ENCODE measurements at regions not wholly inside any gene's neighbourhood (a gene's known extent, or its start where the extent isn't known, plus 50 kb on each side); places are given as distances from the start of the nearest gene placed in this dataset.

DNA sequence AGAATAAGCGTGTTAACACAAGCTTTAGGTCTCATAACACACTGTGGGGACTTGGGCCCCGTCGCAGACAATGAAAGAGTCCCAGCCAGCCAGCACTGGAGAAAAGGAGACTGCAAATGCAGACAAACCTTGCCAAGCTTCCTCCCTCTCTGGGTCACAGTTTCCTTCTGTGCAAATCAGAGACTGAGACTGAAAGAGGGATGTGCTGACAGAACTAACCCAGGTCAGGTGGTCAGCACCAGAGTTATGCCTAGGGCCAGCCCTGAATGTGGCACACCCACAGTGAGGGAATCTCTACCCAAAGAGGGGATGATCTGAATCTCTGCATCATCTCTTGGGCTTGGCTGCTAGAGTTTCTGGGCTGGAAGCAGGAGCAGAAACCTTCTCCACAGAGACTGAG is 282.3 kb upstream of the CCL2 start:
- no peak for TF ChIP-seq SUZ12 (IDR thresholded peaks at IDR 0.05; ENCODE audit: extremely low read depth, insufficient read depth, insufficient read length)
- TF ChIP-seq ZNF274 (IDR thresholded peaks at IDR 0.05; ENCODE audit: low read depth, low read length), result no peak
- no peak for TF ChIP-seq YY1 (IDR thresholded peaks at IDR 0.05; ENCODE audit: insufficient read depth, insufficient read length)
